ENCODE measurements at regions not wholly inside any gene's neighbourhood (a gene's known extent, or its start where the extent isn't known, plus 50 kb on each side); places are given as distances from the start of the nearest gene placed in this dataset.

DNA sequence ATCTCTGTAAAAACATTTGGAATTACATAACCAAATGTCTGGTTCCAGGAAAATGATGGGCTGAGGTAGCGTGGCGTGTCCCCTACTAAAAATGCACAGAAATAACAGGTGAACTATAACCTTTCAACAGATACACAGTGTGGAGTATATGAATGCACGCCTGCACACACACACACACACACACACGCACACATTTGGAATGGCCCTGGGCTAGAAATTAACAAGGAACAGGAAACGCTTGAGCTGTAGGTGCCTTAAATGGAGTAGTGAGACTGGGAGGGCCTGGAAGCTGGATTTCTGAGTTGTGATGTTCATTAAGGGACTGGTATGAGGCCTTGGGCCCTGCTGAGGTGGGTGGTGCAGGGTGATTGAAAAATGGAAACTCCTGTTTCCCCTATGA lies 246.5 kb upstream of the C1orf174 start:
- DNase-seq: no peak

DNA sequence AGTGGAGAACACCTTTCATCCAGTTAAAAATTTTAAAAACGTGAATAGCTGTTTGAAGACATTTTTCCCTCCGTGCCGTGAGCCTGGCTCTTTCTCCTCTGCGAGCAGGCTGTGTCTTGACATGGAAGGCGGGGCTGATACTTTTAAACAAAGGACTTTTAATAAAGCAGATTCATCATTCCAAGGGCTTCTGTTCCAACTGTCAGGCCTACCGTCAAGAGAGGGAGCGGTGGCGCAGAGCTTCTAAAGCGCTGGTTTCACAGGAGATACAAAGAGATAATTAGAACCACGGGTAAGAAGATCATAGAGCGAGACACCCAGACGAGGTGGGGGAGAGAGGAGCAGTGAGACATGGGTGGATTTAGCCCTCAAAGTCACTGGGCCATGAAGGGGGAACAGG lies 247.4 kb upstream of the C1orf174 start:
- DNase-seq: no peak

DNA sequence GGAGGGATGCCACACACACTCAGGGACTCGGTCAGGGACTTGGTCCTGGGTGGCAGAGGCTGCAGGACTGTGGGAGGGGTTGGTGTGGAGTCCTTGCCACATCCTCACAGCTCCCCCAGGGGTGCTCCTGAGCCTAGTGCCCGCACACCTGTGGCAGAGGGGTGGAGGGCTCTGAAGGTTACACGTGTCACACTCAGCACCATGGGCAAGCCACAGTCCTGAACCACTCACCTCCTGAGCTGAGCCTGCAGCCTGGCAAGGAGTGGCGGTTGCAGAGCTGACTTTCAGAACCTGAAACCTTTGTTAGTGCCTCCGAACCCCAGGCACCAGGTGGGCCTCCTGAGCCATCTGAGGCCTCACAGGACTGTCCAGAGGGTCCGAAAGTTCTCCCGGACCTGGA lies 249.2 kb upstream of the C1orf174 start:
- DNase-seq: no peak

DNA sequence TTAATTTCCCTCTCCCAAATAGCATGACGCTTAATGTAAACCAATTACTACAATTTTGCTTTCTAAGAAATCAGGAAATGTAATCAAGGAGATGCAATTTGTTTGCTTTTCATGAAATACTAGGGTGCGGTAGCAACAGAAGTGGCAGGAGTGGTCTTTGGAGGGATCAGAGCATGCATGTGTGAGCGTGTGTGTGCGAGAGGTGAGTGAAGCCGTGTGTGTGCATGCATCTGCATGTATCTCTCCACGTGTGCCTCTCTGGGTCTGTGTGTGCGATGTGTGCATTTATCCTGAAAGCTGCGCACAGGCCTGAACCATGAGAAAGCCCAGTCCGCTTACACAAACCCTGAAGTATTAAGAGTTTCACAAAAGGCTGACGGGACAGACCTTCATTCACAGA lies 249.8 kb upstream of the C1orf174 start:
- DNase-seq: no peak

DNA sequence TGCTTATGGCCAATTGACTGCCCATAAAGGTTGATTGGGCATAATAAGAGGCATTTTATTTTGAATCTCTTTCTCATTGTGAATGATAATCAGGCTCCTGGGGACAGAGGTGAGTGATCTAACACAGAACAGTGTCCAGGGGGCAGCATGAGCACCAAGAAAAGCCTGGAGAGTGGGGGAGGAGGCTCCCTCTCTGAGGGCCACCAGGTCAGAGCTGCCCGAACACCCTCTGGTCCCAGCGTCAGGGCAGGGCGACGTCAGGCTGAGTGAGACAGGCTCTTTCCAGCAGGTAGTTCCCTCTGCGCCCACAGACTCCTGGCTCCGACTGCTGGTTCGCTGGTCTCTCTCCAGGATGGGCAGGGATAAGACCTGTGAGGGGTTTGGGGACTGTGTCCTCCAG lies 250.2 kb upstream of the C1orf174 start:
- DNase-seq: no peak

DNA sequence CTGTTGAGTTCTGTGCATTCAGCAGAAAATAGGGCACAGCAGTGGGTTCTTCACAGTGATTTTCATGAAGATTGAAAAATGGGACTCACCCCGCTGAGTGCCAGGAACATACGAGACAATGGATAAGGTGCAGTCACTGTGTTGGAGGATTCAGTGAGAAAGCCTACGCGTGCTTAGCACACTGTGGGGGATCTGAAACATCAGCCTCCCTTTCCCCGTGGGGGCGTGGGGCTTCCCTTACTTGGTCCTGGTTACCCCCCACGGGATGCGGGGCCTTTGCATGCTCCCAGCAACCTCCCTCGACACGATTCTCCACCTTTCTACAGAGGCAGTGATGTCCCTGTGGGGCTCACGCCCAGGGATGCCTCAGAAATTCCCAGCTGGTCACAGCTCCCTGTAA lies 252.2 kb upstream of the C1orf174 start:
- DNase-seq: no peak

DNA sequence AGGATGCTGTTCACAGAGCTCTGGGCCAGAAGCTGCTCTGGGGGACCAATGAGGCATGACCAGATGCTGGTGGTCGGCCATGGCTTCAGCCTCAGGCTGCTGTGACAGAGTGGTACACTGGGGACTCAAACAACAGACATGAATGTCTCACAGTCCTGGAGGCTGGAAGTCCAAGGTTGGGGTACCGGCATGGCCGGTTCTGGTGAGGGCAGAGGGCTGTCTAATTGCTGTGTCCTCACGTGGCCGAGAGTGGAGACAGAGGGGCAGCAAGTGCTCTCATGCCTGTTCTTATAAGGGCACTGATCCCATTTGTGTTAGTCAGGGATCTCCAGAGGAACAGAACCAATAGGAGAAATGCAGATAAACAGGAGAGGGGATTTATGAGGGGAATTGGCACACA lies 253.5 kb upstream of the C1orf174 start:
- DNase-seq: no peak

DNA sequence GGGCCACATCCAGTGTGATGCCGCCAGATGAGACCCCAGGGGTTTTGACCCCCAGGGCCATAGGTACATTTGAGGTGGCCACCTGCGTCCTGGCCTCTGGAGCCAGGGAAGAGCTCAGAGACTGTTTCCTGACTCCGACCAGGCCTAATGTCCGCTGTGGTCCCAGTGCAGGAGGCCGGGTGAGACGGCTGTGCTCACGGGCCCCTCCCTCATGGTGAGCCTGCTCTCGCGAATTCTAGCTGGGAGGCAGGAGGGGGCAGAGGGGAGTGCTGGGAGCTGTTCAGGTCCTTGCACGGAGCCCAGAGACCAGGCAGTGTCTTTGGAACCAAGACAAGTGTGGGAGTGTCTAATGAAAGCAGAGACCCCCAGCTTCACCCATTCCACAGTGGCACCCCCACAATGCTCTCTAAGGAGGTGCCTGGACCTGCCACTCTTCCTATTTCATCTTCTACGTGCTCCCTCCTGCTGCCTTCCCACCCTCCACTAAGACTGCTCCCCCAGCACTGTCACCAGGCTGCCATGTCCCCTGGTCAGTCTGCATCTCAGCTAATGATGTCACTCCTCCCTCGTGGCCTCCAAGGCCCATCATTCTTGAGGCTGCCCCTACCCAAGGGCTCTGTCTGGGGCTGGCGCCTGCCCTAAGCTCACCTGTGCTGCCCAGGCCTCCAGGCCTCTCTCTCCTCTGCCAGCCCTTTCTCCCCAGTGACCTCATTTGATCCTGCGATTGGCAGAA lies 256.3 kb upstream of the C1orf174 start:
- no peak for DNase-seq

DNA sequence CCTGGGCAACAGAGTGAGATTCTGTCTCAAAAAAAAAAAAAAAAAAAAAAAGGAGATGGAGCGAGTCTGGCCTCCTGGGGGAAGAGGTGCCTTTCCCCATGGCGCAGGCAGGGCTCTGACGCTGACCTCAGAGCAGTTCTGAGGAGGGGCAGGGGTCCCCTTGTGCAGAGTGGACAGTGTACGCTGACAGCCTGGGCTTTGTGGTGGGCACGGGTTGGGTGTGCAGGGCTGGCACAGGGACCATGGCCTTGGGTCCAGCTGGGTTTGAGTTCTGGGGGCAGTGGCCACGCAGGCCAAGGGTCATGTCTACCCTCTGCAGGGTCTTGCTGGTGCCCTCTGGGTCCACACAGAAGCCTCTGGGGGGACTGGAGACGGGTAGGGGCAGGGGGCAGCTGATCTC lies 260.1 kb upstream of the C1orf174 start:
- no peak for DNase-seq

DNA sequence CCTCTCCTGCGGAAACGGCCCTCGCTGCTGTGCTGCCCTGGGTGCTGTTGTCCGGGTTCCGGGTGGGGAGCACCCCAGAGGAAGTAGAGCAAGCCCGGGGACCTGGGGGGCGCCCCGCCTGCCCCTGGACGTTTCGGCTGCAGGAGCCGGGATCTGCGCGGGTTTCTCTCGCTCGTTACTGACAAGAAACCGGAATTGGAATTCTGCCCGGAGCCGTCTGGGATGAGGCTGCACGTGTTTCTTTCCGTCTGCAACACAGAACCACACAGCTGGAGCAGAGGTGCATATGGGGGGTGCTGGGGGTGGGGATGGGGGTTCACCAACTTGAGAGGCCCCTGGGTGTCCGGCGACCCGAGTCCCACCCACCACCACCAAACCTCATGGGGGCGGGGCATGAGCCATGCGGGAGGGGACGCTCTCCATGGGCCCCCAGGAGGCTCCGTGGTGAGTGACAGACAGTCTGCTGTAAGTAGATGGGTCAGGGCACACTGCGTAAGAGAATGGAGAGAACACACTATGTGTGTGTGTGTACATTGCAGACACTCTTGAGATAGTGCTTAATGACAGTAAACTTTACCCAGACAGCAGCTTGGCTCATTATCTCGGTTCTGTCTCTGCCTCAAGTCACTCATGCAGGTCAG lies 261.4 kb upstream of the C1orf174 start:
- DNase-seq: no peak

DNA sequence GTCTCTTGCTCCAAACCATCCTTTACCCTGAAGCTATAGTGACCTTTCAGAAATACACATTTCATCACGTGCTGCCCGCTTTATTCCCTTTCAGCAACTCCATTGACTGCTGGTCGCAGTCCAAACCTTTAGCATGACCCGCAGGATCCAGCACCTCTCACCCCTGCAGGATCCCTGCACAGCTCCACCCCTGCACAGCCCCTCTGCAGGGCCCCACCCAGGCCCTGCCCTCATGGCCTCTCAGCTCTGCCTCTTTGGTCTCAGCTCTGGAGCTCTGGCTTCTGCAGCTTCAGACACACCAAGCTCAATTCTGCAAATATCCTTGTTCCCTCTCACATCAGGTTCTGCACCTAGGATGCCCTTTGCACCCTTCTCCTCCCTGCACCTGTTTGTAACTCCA lies 264.9 kb upstream of the C1orf174 start:
- no peak for DNase-seq

DNA sequence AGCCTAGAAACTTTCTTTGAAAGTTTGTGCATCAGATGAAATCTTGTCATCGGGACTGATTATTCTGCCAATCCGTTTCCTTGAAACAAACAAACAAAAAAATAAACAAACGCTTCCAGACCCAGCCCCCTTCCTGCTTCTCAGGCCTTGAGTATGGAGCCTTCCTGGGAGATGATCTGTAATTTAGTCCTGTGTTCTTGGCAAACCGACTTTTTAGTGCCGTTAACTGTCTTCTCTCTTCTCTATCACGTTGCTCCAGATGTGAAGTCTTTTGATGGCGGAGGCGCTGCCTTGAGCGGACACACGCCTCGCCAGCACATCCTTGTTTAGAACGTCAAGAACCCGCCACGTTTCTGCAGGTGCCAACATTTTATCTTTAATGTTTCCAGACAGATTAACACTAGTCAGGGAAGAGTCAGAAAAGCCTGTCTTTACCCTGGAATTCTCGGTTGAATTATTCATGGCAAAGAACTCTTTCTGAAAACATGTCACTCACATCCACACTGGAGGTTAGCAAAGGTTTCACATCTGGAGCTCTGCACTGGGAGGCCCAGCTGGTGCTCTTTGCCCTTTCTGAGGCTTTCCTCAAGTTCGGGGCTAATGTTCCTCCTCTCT lies 265.7 kb upstream of the C1orf174 start:
- DNase-seq: no peak

DNA sequence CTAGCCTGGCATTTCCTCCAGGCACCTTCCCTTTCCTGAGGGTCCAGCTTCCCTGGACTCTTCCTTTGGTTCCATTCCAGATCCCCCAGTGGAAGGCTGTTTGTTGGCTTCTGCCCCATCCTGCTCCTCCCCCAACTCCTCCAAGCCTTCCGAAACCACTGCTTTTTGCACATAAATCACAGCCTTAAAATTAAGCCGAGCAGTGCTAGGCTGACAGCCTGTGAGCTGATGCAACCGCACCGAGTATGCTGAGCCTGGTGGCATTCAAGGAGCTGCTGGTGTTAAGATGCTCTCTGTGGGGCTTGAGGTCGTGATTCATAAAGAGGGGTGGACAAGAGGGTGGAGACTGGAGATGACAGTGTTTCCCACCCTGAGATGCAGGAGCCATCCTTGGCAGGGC lies 266.6 kb upstream of the C1orf174 start:
- no peak for DNase-seq

DNA sequence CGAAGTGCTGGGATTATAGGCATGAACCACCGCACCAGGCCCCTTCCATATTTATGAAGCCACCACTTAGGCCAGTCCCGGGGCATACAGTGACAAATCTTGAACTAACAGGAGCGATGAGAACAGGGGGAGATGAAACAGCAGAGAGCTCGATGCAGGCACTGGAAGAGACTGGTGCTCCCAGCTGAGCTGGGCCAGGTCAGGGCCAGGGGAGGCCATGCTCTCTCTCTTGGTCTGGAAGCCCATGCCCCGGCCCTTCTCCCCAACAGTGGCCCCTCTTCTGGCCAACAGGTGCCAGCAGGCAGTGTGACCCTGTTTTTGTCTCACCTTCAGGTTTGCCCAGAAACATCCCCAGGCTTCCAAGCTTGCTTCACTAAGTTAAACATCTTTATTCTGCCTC lies 269.9 kb upstream of the C1orf174 start:
- DNase-seq: no peak

DNA sequence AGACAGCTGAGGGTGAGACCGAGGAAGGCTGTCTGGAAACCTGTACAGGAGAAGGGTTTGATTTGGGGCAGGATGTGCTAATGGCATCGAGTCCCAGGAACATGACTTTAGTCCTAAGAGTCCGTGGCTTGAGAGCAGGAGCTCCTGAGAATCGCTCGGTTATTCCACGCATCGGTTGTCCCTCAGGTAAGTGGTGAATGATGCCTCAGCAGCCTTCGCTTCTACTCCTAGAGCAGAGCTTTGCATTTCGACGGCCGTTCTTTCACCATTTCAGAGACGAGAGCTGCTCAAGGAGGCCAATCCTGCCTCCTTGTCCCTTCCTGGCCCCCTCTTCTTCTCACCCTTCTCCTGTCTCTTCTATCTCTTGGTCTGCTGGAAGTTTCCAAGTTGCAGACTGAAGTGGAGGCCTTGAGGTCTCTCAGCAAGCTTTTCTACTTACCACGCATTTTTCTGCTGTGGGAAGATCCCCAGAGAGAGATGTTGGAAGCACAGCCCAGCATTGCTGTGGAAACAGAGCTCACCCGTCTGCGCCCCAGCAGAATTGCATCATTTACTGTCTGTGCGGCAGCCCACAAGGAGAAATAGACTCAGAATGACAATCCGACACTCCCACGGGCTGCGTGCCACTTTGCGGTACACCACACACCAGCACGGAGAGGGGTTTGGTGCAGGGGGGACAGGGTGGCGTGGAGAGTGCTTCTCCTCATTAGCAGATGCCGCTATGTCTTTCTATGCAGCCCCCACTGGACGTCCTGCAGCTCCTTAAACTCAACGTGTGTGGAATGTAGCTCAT lies 270.7 kb upstream of the C1orf174 start:
- DNase-seq: no peak

DNA sequence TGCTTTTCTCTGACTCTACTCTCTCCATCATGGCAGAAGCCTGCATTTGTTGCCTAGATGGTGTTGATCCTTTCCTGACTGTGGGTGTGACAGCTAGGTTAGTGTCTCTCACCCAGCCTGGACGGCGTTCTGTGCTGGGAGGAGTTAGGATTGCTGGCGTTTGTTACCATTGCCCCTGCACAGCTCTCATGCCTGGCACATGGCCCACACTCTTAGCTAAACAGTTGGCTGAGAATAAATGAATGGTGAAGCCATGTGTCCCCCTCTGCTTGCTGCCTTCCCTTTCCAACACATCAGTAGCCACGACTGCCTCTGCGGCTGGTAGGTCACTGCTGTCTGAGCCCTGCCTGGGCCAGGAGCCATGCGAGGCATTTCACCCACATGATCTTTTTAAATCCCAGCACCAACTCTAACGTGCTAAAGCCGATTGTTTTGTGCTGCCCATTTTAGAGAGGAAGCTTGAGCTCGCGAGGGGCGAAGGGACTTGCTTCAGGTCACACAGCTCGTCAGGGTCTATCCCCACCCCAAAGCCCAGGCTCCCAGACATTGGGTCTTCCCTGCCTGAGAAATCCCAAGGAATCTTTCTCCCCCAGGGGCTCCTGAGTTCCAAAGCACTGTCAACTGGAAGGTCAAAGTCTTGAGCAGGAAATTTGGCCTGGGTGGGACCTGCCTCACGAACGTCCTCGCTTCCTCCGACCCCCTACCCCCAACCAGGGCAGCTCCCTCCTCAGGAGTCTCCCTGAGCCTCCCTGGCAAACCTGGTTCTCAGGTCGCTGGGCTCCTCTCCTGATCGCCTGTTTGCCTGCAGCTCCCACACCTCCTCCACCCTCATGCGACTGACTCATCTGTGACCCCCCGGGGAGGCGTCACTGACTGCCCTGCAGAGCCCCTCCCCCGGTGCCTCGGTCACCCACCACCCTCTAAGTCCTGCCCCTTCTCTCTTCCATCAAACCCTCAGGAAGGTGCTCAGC lies 271.7 kb upstream of the C1orf174 start:
- no peak for DNase-seq

DNA sequence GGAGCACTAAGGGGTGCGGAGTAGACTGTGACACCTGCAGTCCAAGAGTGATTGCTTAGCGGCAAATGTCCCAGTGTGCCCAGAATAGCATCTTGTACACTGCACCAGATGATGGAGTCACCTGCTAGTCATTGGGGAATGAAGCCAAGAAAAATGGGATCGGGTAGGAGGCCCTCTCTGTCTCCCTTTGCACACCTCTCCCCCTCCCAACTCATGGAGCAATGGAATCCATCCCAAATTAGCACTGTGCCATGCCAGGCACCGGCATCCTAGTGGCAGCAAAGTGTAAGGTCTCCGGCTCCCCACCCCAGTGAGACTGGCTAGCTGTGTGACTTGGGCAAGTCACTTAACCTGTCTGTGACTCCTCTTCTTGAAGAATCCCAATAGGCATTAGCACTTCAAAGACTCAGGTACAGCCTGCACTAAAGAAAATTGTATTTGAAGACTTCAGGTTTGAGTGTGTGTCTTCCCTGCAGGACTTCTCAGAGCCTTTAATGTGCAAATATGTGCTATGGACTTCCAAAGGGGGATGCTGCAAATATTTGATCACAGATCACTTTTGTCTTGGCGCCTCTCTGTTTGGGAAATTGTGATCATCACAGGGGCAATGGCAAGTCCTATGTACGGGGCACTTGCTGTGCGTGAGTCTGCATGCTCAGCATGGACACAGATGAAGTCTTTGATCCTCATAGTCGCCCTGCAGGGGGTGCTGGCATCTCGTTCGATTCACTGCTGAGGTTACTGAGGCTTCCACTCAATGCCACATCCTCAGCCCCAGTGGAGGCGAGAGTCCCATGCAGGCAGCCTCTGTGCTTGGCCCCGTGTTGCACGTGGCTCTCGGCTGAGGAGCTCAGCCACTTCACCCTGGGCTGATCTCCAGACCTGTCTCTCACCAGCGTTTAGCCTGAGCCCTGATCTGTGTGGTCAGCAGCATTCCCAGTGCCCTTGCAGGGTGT lies 272.9 kb upstream of the C1orf174 start:
- no peak for DNase-seq

DNA sequence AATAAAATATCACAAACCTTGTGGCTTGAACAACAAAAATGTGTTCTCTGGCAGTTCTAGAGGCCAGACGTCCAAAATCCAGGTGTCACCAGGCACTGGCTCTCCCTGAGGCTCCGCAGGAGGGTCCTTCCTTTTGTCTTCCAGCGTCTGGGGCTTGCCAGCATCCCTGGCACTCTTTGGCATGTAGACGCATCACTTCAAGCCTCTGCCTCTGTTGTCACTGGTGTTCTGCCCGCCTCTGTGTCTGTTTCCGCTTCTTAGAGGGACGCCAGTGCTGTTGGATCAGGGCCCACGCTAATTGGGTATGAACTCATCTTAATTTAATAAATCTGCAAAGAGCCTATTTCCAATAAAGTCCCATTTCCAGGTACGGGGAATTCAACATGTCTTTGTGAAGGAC lies 273.7 kb upstream of the C1orf174 start:
- DNase-seq: no peak

DNA sequence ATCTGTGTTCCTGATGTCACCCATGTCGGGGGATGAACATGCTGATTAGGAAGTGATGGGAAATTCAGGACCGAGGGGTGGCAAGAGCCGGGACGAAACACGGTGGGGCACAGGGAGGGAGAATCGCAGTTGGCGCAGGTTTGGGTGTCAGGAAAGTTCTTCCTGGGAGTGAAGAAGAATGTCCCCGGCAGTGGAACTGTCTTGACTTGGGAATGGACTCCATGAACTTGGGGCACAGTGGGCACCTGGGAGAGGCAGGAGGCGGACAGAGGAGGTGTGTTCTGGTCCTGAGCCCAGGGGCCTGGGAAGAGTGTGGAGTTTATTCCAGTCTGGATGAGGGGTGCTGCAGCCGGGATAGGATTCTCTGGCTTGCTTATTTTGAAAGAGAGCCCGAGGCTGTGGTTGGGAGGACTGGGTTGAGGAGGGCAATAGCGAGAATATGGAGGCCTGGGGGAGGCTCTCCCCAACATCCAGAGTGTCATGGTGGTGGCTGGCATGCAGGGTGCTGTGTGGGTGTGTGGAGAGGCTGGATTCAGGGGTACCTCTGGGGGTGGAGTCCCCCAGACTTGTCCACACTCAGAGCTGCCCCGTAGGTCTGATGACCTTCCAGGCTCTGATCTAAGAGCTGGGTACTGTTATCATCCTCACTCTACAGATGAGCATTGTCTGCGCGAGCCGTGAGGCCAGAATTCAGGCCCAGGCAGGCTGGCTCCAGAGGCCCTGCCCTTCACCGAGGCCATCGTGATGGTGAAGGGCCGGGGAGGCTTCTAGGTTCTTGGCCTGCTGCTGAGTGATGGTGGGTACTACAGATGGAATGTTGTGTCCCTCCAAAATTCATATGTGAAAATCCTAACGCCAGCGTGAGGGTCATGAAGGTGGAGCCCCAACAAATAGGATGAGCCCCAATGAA lies 274.5 kb upstream of the C1orf174 start:
- DNase-seq: no peak
